Adrenal gland (tissue), 5 donors: ENCODE measurements at regions not wholly inside any gene's neighbourhood (a gene's known extent, or its start where the extent isn't known, plus 50 kb on each side); places are given as distances from the start of the nearest gene placed in this dataset.

Source experiments
- CTCF ChIP-seq, 6 experiments: fragments of 450-650 bp in 4 of 6; fragments of 200-600 bp in 2 of 6; sonication (generic) in 1 of 6; IDR thresholded peaks; 1 replicate in 5 of 6; 2 replicates in 1 of 6; pipeline versions ENCODE4 v1.5.1 to v1.8.0; 2016 to 2021; ENCODE audit warnings: antibody characterized with exemption in 6 of 6, mild to moderate bottlenecking in 2 of 6, moderate library complexity in 1 of 6
- POLR2A ChIP-seq, 2 donors: fragments of 450-650 bp; IDR thresholded peaks; one replicate each; pipeline ENCODE4 v1.6.1; 2017; ENCODE audit warnings: antibody characterized with exemption in 2 of 2, mild to moderate bottlenecking in 2 of 2, moderate library complexity in 1 of 2
- donor health status: DM: no; HTN: no; CAD: no.

GRCh38 chr2:149863227-149863626, 275.7 kb upstream of the MMADHC start:
- TF ChIP-seq CTCF (IDR thresholded peaks at IDR 0.05) (no peak), POLR2A (IDR thresholded peaks at IDR 0.05) (no peak)
